NCI-H1048 (cell line): ENCODE measurements at regions not wholly inside any gene's neighbourhood (a gene's known extent, or its start where the extent isn't known, plus 50 kb on each side); places are given as distances from the start of the nearest gene placed in this dataset.
"Not testable (repeated sequence)": the region's sequence is repeated elsewhere in the genome, so short reads cannot be mapped to it uniquely, and the experiment has no call there.

Experiments
- DNase-seq: peaks from one replicate; lab custom pipeline; 2025; lab: John Stamatoyannopoulos, UW

GRCh38 chr1:55865778-55866177, 650.6 kb upstream of the USP24 start:
- not testable (repeated sequence) for DNase-seq

GRCh38 chr1:55864251-55864650, 649.1 kb upstream of the USP24 start:
- DNase-seq, result no peak

- no peak for DNase-seq
Measured at GRCh38 chr1:55861676-55862340, 646.6 kb upstream of the USP24 start.

GRCh38 chr1:55860798-55861519, 645.8 kb upstream of the USP24 start:
- no peak for DNase-seq

GRCh38 chr1:55860326-55860725, 645.2 kb upstream of the USP24 start:
- DNase-seq, result no peak

- no peak for DNase-seq
Measured at GRCh38 chr1:55854911-55855310, 639.7 kb upstream of the USP24 start.

- no peak for DNase-seq
Measured at GRCh38 chr1:55848906-55849305, 633.7 kb upstream of the USP24 start.

- DNase-seq, result no peak
Measured at GRCh38 chr1:55846051-55846450, 630.9 kb upstream of the USP24 start.

- no peak for DNase-seq
Measured at GRCh38 chr1:55844322-55844721, 629.2 kb upstream of the USP24 start.

- DNase-seq, result no peak
Measured at GRCh38 chr1:55839626-55840025, 624.5 kb upstream of the USP24 start.

GRCh38 chr1:55839221-55839620, 624.1 kb upstream of the USP24 start:
- DNase-seq, result no peak

- no peak for DNase-seq
Measured at GRCh38 chr1:55836086-55836485, 620.9 kb upstream of the USP24 start.

GRCh38 chr1:55833529-55834091, 618.4 kb upstream of the USP24 start:
- DNase-seq, result no peak

GRCh38 chr1:55831759-55832158, 616.6 kb upstream of the USP24 start:
- no peak for DNase-seq

GRCh38 chr1:55828044-55828443, 612.9 kb upstream of the USP24 start:
- DNase-seq, result no peak

GRCh38 chr1:55827350-55827749, 612.2 kb upstream of the USP24 start:
- no peak for DNase-seq

GRCh38 chr1:55826381-55827080, 611.4 kb upstream of the USP24 start:
- DNase-seq, result no peak

GRCh38 chr1:55825461-55825860, 610.3 kb upstream of the USP24 start:
- no peak for DNase-seq

- no peak for DNase-seq
Measured at GRCh38 chr1:55824251-55824640, 609.1 kb upstream of the USP24 start.

GRCh38 chr1:55823541-55824250, 608.5 kb upstream of the USP24 start:
- no peak for DNase-seq

GRCh38 chr1:55822891-55823290, 607.7 kb upstream of the USP24 start:
- no peak for DNase-seq

- DNase-seq, result no peak
Measured at GRCh38 chr1:55821234-55821633, 606.1 kb upstream of the USP24 start.
